ENCODE measurements at regions not wholly inside any gene's neighbourhood (a gene's known extent, or its start where the extent isn't known, plus 50 kb on each side); places are given as distances from the start of the nearest gene placed in this dataset.

DNA sequence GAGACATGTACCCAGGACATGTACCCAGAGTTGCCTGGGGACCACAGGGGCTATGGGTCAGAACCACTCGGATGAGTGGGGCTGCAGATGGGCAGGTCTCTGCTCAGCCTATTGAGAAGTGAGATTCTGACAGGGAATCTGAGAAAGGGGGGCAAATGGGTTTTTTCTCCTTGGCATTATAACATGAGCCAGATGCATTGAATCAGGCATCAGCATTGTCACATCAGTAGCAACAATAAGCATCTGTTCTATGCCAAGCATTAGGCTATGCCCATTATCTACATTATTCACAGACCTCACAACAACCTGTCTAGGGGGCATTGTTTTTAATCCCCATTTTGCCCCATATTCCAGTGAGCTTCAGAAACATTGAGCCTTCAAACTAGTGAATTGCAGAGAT lies 108.2 kb downstream of the PLCE1 start:
- H3K36me3 ChIP-seq (replicated peaks in 1 of 2; ENCODE audit: insufficient read depth in 1 of 2, low read depth in 2 of 2) = no peaks in the 10 kb centered on the region
- WGBS, 2 donors = 100% methylated on average over 1 of the region's 1 CpG
- no peak for ATAC-seq
- no peak overlapping the region for H3K4me3 ChIP-seq
- no peaks in the 10 kb centered on the region for H3K4me1 ChIP-seq
- no peak for DNase-seq
- H3K27me3 ChIP-seq = no peaks in the 10 kb centered on the region
- TF ChIP-seq POLR2A (IDR thresholded peaks at IDR 0.05) (no peak), CTCF (IDR thresholded peaks at IDR 0.05) (no peak)
- intact Hi-C loops (cut with DNase I) = no loop called here
- H3K27ac ChIP-seq = no peak overlapping the region
- no peaks in the 10 kb centered on the region for H3K9me3 ChIP-seq

DNA sequence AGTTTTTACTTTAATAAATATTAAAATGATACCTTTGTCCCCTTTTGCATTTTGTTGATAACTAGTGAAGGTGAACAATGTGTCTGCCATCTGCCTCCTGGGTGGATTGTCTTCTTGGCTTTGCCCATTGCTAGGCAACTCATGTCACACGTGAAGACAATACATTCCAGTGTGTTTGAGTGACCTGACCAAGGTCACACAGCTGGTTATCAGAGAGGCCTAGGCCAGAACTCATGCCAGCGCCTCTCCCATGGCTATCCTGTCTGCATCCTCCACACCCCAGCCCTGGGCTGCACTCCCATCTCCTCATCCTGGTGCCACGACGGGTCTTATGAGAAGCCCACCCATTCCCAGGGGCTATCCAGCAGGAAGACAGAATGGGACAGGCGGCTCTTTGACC lies 108.7 kb downstream of the PLCE1 start:
- Histone ChIP-seq H3K27me3 (no peaks in the 10 kb centered on the region), H3K4me1 (no peaks in the 10 kb centered on the region), H3K36me3 (replicated peaks in 1 of 2; ENCODE audit: insufficient read depth in 1 of 2, low read depth in 2 of 2) (no peaks in the 10 kb centered on the region), H3K4me3 (no peak overlapping the region), H3K27ac (no peak overlapping the region), H3K9me3 (no peaks in the 10 kb centered on the region)
- TF ChIP-seq CTCF (IDR thresholded peaks at IDR 0.05) = no peak
- TF ChIP-seq POLR2A (IDR thresholded peaks at IDR 0.05) = no peak
- no peak for DNase-seq
- 77 to 82% methylated on average over 5 of the region's 5 CpGs for WGBS, 2 donors
- ATAC-seq = no peak
- intact Hi-C loops (cut with DNase I) = no loop called here

GRCh38 chr10:94103192-94103591 lies 109.5 kb downstream of the PLCE1 start:
- Histone ChIP-seq H3K4me1 (no peaks in the 10 kb centered on the region), H3K4me3 (no peak overlapping the region), H3K27me3 (no peaks in the 10 kb centered on the region), H3K36me3 (replicated peaks in 1 of 2; ENCODE audit: insufficient read depth in 1 of 2, low read depth in 2 of 2) (no peaks in the 10 kb centered on the region), H3K27ac (no peak overlapping the region), H3K9me3 (no peaks in the 10 kb centered on the region)
- DNase-seq = no peak
- no peak for TF ChIP-seq POLR2A (IDR thresholded peaks at IDR 0.05)
- TF ChIP-seq CTCF (IDR thresholded peaks at IDR 0.05) = no peak
- WGBS, 2 donors = 92 to 98% methylated on average over 2 of the region's 2 CpGs
- no peak for ATAC-seq
- intact Hi-C loops (cut with DNase I) = no loop called here

- H3K9me3 ChIP-seq = no peaks in the 10 kb centered on the region
- no peak for DNase-seq
- no peak for ATAC-seq
- 66 to 69% methylated on average over 4 of the region's 4 CpGs for WGBS, 2 donors
- H3K27ac ChIP-seq = no peak overlapping the region
- no peak for TF ChIP-seq POLR2A (IDR thresholded peaks at IDR 0.05)
- no peak for TF ChIP-seq CTCF (IDR thresholded peaks at IDR 0.05)
- no peaks in the 10 kb centered on the region for H3K4me1 ChIP-seq
- no peaks in the 10 kb centered on the region for H3K36me3 ChIP-seq (replicated peaks in 1 of 2; ENCODE audit: insufficient read depth in 1 of 2, low read depth in 2 of 2)
- H3K4me3 ChIP-seq = no peak overlapping the region
- intact Hi-C loops (cut with DNase I) = no loop called here
- no peaks in the 10 kb centered on the region for H3K27me3 ChIP-seq
Measured at GRCh38 chr10:94103801-94104221, 110.1 kb downstream of the PLCE1 start.

DNA sequence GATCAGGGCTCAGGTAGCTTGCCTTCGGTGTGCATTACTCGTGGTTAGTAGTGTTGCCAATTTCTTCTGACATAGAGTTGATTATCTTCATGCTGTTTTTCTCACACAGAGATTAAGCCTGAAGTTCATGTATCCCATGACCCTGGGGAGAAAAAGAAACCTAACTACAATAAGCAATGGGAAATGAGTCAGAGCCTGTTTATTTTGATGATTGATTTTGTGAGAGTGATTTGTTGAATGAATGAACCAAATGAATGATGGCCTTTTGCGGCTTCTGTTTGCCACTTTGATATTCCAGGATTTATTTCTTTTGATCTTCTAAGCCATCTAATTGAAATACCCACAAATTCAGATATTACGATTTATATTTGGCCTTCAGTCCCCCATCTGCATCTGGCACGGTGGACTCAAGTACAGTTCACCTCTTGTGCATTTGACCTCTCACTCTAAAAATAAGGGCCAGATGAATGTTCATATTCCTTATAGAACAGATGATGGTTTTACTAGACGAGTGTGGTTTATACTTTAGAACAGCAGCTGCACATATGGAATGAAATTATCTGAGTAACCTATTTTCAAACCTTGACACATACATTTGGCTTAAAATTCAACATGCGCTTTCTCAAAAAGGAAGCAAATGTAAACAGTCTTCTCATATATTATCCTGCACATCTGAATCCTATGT lies 110.7 kb downstream of the PLCE1 start:
- H3K27me3 ChIP-seq = no peaks in the 10 kb centered on the region
- TF ChIP-seq POLR2A (IDR thresholded peaks at IDR 0.05) (no peak), CTCF (IDR thresholded peaks at IDR 0.05) (no peak)
- no peak overlapping the region for H3K27ac ChIP-seq
- no peaks in the 10 kb centered on the region for H3K4me1 ChIP-seq
- H3K9me3 ChIP-seq = no peaks in the 10 kb centered on the region
- intact Hi-C loops (cut with DNase I) = no loop called here
- WGBS, 2 donors = 58 to 67% methylated on average over 7 of the region's 7 CpGs
- no peaks in the 10 kb centered on the region for H3K36me3 ChIP-seq (replicated peaks in 1 of 2; ENCODE audit: insufficient read depth in 1 of 2, low read depth in 2 of 2)
- no peak overlapping the region for H3K4me3 ChIP-seq
- ATAC-seq (no peak), DNase-seq (no peak)

All from body of pancreas (tissue), 4 donors.